Body of pancreas (tissue), 4 donors: ENCODE measurements at regions not wholly inside any gene's neighbourhood (a gene's known extent, or its start where the extent isn't known, plus 50 kb on each side); places are given as distances from the start of the nearest gene placed in this dataset.

Experiments used
- POLR2A ChIP-seq, 3 donors: fragments of 450-650 bp; IDR thresholded peaks; one replicate each; pipeline ENCODE4 v1.6.1; 2016; ENCODE audit warnings: antibody characterized with exemption in 3 of 3, mild to moderate bottlenecking in 2 of 3
- TF ChIP-seq, protein P1 (sequence below), 7 experiments: fragments of 450-650 bp in 4 of 7; fragments of 200-600 bp in 3 of 7; sonication (generic) in 3 of 7; IDR thresholded peaks; one replicate each; pipeline ENCODE4 v1.5.1; 2016 to 2019; ENCODE audit warnings: antibody characterized with exemption in 7 of 7

DNA sequence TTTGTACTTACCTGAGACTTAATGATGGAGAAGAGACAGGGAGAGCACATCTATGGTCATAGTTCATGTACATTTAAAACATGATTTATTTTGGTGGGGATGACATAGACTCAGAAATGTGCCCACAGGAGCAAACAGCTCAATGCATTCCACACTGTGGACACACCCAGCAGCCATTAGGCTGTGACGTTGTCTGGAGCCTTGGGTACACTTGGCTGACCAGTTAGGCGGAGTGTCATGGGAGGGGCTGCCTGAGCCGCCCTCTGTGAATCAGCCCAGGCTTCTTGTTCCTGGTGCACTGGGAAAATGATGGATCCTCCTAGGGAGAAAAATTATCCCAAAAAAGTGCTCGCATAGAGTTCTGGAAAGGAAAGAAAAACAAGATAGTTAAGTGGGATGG is 231.0 kb upstream of the GMDS start:
- TF ChIP-seq, protein P1, sequence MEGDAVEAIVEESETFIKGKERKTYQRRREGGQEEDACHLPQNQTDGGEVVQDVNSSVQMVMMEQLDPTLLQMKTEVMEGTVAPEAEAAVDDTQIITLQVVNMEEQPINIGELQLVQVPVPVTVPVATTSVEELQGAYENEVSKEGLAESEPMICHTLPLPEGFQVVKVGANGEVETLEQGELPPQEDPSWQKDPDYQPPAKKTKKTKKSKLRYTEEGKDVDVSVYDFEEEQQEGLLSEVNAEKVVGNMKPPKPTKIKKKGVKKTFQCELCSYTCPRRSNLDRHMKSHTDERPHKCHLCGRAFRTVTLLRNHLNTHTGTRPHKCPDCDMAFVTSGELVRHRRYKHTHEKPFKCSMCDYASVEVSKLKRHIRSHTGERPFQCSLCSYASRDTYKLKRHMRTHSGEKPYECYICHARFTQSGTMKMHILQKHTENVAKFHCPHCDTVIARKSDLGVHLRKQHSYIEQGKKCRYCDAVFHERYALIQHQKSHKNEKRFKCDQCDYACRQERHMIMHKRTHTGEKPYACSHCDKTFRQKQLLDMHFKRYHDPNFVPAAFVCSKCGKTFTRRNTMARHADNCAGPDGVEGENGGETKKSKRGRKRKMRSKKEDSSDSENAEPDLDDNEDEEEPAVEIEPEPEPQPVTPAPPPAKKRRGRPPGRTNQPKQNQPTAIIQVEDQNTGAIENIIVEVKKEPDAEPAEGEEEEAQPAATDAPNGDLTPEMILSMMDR (IDR thresholded peaks at IDR 0.05) = no peak
- TF ChIP-seq POLR2A (IDR thresholded peaks at IDR 0.05) = no peak
